GM18907 (cell line): ENCODE measurements at regions not wholly inside any gene's neighbourhood (a gene's known extent, or its start where the extent isn't known, plus 50 kb on each side); places are given as distances from the start of the nearest gene placed in this dataset.

ENCODE experiments used
- ATAC-seq: cut with Tn5 transposase; IDR thresholded peaks from one replicate; pipeline ENCODE4 v1.9.1; 2021; ENCODE audit warnings: mild to moderate bottlenecking, moderate library complexity; ENCODE audit not compliant: unreplicated experiment

DNA sequence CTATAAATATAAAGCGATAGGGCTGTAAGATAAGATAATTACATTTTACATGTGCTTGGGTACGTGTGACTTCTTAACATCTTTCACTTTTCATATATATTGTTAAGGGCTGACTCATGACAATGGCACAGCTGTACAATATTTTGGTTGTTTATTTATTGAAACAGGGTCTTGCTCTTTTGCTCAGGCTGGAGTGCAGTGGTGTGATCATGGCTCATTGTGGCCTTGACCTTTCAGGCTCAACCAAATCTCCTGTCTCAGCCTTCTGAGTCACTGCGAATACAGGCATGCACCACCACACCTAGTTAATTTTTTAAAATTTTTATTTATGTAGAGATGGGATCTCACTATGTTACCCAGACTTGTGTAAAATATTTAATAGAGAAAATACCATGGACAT is 2532.4 kb upstream of the PCDH20 start:
- ATAC-seq, result no peak

- ATAC-seq, result no peak
Observed at GRCh38 chr13:63944911-63945310, 2529.3 kb upstream of the PCDH20 start.

DNA sequence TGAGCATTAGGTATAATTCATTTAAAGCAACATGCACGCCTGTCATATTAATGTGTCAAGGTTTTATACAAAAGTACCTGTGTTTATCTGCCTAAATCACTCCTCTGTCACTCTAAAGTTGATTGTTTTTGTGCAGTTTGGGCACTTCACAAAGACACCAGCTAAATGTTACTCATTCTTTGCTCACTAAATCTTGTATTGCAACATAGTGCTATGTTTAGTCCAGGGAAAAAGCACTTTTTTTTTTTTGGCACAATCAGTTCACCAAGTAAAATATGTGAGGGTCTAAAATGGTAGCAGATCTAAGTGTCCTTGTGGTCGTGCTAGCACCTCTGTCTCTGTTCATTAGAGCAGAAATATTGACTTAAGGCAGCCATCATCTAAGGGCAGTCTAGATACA is 2526.7 kb upstream of the PCDH20 start:
- no peak for ATAC-seq

GRCh38 chr13:63938851-63939250 is 2523.2 kb upstream of the PCDH20 start:
- ATAC-seq, result no peak

DNA sequence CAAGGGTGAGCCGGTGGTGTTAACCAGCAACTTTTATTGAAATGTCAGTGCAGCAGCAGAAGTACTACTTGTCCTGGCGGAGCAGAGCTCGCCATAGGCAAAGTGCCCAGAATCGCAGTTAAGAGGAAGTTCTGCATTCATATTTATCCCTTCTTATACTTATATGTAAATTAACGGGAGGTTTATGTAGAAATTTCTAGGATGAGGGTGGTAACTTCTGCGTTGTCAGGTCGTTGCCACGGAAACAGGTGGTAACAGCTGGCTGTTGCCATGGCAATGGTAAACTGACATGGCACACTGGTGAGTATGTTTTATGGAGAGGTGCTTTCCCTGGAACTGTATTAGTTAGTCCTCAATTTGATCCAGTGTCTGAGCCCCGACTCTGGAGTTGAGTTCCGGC is 2494.9 kb upstream of the PCDH20 start:
- no peak for ATAC-seq

DNA sequence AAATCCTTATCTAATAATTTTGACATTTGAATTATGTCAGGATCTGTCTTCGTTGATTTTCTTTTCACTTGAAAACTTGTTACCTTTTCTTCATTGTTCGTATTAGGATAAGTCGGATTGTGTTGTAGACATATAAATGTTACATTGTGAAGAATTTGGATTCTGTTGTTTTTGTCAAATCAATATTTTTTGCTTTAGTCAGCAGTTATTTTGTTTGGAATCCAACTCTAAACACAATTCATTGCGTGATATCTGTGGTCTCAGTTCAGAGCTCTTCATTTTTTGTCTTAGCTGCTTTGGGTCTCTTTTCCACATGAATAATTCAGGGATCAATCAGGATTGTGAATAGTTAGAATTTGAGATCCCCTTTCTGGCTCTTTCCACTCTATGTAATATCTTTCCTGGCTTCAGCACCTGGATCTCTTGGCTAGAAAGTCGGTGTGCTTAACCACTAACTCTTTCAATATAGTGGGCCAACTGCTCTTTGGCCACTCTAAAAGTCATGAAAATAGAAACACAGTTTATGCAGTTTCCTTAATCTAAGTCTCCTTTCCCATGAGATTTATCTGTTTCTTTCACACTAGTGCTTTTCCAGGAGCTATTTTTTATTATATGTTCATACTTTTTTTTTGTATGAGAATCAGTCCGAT is 2494.2 kb upstream of the PCDH20 start:
- ATAC-seq, result no peak

DNA sequence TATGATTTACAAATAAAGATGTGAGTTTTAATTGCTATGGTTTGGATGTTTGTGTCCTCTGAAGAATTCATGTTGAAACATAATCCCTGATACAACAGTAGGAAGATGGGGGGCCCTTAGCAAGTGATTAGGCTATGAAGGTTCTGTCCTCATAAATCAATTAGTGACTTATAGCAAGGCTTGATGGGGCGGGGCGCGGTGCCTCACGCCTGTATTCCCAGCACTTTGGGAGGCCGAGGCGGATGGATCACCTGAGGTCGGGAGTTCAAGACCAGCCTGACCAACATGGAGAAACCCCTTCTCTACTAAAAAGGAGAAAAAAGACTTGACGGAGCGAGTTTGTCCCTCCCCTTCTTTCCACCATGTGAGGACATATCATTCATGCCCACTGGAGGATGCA is 2486.5 kb upstream of the PCDH20 start:
- ATAC-seq, result no peak

DNA sequence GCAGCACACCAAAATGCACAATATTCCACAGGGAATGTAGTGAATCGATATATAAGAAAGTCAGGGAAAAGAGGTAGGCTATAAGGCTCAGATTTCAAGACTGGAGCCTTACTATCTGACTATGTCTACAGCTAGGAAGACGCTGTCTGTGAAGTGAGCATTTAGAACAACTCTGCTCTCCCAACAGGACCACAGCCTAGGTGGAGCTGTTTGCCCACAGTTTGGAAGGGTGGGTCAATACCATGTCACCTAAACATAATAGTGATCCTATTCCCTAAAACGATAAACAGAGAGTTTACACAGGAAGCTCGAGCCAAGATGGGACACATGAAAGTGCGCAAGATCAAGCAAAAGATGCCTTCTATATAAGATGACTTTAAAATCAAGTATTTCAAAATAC is 2486.0 kb upstream of the PCDH20 start:
- no peak for ATAC-seq

GRCh38 chr13:63900406-63900805 is 2484.8 kb upstream of the PCDH20 start:
- ATAC-seq, result no peak

GRCh38 chr13:63896321-63896720 is 2480.7 kb upstream of the PCDH20 start:
- ATAC-seq, result no peak

- no peak for ATAC-seq
Observed at GRCh38 chr13:63882052-63882451, 2466.4 kb upstream of the PCDH20 start.

GRCh38 chr13:63880705-63881104 is 2465.1 kb upstream of the PCDH20 start:
- no peak for ATAC-seq

DNA sequence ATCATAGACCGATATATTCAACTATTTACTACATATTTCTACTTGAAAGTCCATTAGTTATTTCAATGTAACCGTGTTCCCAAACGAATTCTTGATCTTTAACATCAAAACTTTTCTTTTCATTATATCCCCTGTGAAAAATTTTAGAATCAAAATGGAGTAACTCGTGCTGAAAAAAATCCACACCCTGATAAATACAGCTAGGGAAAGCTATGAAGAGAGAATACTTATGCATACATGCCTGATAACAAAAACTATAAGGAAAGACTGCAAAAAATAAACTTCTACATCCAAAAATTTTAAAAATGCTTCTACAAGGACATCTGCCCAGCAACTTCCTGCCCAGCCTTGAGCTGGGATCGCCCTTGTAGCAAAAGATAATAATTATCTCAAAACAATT is 2458.3 kb upstream of the PCDH20 start:
- ATAC-seq, result no peak

GRCh38 chr13:63864171-63864902 is 2448.7 kb upstream of the PCDH20 start:
- ATAC-seq, result no peak

DNA sequence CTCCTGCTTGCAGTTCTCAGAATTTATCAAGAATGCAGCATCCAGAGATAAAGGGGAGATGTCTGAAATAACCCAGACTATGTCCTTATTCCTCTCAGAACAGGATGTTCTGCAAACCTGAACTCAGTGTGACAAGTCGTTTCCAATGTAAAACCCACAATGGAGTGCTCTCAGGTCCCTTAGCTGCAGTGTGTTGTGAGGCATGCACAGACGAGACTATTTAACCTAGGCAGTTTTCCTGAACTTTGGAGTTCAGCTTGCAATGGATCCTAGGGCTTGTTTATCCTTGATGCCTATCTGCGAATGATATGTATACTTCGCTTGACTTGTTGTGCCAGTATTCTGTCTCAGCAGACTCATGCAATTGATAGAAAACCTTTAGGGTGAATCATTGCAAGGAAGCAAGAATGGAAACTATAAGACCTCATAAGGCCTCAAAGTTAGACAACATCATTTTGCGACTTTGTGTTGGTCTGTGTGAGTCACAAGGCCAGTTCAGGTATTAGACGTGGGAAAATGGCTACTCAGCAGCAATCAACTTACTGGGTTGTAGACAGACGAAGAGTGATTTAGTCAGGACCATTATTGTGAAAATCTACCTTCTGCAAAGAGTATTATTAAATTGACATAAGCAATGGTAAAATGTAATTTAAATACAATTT is 2439.9 kb upstream of the PCDH20 start:
- no peak for ATAC-seq

DNA sequence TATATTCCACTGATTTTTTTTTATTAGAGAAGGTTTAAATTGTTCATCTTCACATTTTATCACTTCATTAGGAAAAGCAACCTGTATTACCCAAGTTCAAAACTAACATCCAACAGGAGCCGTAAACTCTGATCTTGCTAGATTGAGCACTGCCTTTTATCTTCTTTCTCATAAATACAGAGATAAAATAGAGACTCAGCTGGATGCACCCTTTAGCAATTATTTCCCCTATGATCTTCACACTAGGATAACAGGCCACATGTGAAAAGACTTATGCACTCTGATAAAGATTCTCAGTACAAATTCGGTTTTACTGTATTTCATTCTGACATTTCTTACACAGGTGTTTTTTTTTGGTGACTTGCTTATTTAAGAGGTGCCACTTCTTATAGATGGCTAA is 2438.2 kb upstream of the PCDH20 start:
- no peak for ATAC-seq

- ATAC-seq, result no peak
Observed at GRCh38 chr13:63851526-63851925, 2435.9 kb upstream of the PCDH20 start.

- ATAC-seq, result no peak
Observed at GRCh38 chr13:63843766-63844699, 2428.4 kb upstream of the PCDH20 start.

DNA sequence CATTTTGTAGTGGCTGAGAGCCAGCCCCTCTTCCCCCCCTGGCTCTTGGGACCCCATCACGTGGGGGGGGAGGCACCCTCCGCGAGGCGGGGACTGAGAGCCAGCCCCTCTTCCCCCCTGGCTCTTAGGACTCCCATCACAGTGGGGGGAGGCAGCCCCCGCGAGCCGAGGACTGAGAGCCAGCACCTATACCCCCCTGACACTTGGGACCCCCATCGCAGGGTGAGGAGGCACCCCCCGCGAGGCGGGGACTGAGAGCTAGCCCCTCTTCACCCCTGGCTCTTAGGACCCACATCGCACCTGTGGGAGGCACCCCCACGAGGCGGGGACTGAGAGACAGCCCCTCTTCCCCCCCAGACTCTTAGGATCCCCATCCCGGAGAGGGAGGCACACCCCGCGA is 2426.5 kb upstream of the PCDH20 start:
- no peak for ATAC-seq

- ATAC-seq, result no peak
Observed at GRCh38 chr13:63840551-63841421, 2425.1 kb upstream of the PCDH20 start.
